Kidney (tissue), 13 donors: ENCODE measurements at regions not wholly inside any gene's neighbourhood (a gene's known extent, or its start where the extent isn't known, plus 50 kb on each side); places are given as distances from the start of the nearest gene placed in this dataset.
A peak's percentile ranks its signal among the peaks of the same experiment; 100 is the strongest.

Experiments
- DNase-seq, 5 donors: peaks; one replicate each; pipeline ENCODE4 v3.0.0-alpha.2; 2013 to 2020
- FAIRE-seq: peaks from 2 replicates; lab custom pipeline; 2012; peaks lifted over from hg19 to GRCh38; lab: Jason Lieb, UNC
- H3K27ac ChIP-seq, 2 donors: one replicate each; pipeline ENCODE4 v1.7.0; 2013; ENCODE audit warnings: low read depth in 2 of 2, low read length in 2 of 2, inconsistent platforms in 1 of 2
- H3K27me3 ChIP-seq: one replicate; pipeline ENCODE4 v1.7.1; 2013; ENCODE audit warnings: low read length, inconsistent platforms; ENCODE audit not compliant: control insufficient read depth, insufficient read depth
- H3K36me3 ChIP-seq, 3 donors: one replicate each; pipeline versions ENCODE4 v1.7.0 to v1.7.1; 2013; ENCODE audit warnings: low read length in 3 of 3, control low read depth in 1 of 3, inconsistent platforms in 1 of 3; ENCODE audit not compliant: insufficient read depth in 3 of 3, control insufficient read depth in 2 of 3
- H3K4me1 ChIP-seq, 3 donors: one replicate each; pipeline versions ENCODE4 v1.7.0 to v1.7.1; 2013; ENCODE audit warnings: low read length in 3 of 3, inconsistent platforms in 1 of 3, low read depth in 1 of 3; ENCODE audit not compliant: control insufficient read depth in 2 of 3, insufficient read depth in 2 of 3
- H3K4me3 ChIP-seq, 3 donors: one replicate each; pipeline versions ENCODE4 v1.7.0 to v1.8.1; 2013; ENCODE audit warnings: low read length in 3 of 3, control low read depth in 1 of 3, inconsistent platforms in 1 of 3
- H3K9ac ChIP-seq, 3 donors: one replicate each; pipeline versions ENCODE4 v1.7.0 to v1.7.1; 2013; ENCODE audit warnings: low read length in 3 of 3, control low read depth in 1 of 3, inconsistent platforms in 1 of 3
- H3K9me3 ChIP-seq, 3 donors: one replicate each; pipeline versions ENCODE4 v1.7.0 to v1.7.1; 2013; ENCODE audit warnings: low read length in 3 of 3, control low read depth in 1 of 3, inconsistent platforms in 1 of 3; ENCODE audit not compliant: control insufficient read depth in 2 of 3, insufficient read depth in 1 of 3
- intact Hi-C: fragments of 100-400 bp; cut with DNase I; formaldehyde crosslinking; loops from one replicate; pipeline ENCODE4 v1.11.1; 2022
- TF ChIP-seq, protein P1 (sequence below): IDR thresholded peaks from 3 replicates; pipeline ENCODE4 v1.5.1; 2012; ENCODE audit warnings: mild to moderate bottlenecking, moderate library complexity, borderline replicate concordance; ENCODE audit not compliant: insufficient read depth; ENCODE audit errors: extremely low read depth
- donor health status: control.
- donor health status: control.
- donor health status: control.
- donor health status: control.
- donor health status: control.
- donor health status: DM: yes; HTN: yes; CAD: no.
- donor health status: Normal renal cell carcinoma (clear cell type).

DNA sequence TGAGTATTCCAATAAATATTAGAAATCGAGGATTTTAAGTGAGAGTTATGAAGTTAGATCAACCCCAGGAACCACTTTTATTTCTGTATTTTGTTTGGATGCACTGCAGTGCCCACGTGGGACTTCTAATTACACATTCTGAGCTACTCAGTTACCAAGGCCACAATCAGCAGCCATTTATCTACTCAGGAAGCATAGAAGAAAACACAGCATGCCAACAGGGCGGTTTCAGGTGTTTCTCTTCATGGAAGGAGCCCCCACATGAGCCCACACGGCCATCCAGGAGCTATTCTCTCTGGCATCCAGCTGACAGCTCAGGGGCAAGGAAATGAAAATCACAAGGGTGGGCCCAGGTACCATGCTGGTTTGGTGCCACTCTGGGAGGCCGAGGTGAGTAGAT lies 266.5 kb upstream of the MKLN1 start:
- DNase-seq (peak in 1 of 5 donors; percentile 23), FAIRE-seq (no peak)
- TF ChIP-seq, protein P1, sequence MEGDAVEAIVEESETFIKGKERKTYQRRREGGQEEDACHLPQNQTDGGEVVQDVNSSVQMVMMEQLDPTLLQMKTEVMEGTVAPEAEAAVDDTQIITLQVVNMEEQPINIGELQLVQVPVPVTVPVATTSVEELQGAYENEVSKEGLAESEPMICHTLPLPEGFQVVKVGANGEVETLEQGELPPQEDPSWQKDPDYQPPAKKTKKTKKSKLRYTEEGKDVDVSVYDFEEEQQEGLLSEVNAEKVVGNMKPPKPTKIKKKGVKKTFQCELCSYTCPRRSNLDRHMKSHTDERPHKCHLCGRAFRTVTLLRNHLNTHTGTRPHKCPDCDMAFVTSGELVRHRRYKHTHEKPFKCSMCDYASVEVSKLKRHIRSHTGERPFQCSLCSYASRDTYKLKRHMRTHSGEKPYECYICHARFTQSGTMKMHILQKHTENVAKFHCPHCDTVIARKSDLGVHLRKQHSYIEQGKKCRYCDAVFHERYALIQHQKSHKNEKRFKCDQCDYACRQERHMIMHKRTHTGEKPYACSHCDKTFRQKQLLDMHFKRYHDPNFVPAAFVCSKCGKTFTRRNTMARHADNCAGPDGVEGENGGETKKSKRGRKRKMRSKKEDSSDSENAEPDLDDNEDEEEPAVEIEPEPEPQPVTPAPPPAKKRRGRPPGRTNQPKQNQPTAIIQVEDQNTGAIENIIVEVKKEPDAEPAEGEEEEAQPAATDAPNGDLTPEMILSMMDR, result no peak
- H3K36me3 ChIP-seq, result no peaks in the 10 kb centered on the region
- no peaks in the 10 kb centered on the region for H3K27me3 ChIP-seq
- H3K4me1 ChIP-seq, result no peaks in the 10 kb centered on the region
- no peak overlapping the region for H3K4me3 ChIP-seq
- intact Hi-C loops, result no loop called here
- no peaks in the 10 kb centered on the region for H3K9me3 ChIP-seq
- H3K9ac ChIP-seq, result no peak overlapping the region
- H3K27ac ChIP-seq, result no peak overlapping the region

DNA sequence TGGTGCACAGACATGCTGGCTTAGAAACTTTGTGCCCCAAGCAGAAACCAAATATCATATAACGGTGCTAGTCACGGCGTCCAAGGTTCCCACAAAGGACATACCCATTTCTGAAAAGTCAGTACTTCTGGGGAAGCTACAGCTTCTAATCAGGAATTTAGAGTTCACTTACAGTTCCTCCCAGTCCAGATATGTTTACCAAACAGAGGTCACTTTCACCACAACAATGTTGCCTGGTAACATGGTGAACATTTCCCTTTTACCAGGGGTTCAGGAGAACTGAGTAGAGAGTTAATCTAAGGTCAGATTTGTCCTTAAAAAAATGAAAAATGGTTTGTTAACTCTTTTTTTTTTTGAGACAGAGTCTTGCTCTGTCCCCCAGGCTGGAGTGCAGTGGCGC lies 265.9 kb upstream of the MKLN1 start:
- DNase-seq, result no peak
- H3K27me3 ChIP-seq, result no peaks in the 10 kb centered on the region
- H3K4me3 ChIP-seq, result no peak overlapping the region
- H3K9ac ChIP-seq, result no peak overlapping the region
- no peaks in the 10 kb centered on the region for H3K36me3 ChIP-seq
- intact Hi-C loops, result no loop called here
- no peaks in the 10 kb centered on the region for H3K9me3 ChIP-seq
- TF ChIP-seq, protein P1, result no peak
- H3K27ac ChIP-seq, result no peak overlapping the region
- no peaks in the 10 kb centered on the region for H3K4me1 ChIP-seq
- FAIRE-seq, result no peak

GRCh38 chr7:131066635-131067034 lies 261.0 kb upstream of the MKLN1 start:
- Histone ChIP-seq H3K27me3 (no peaks in the 10 kb centered on the region), H3K27ac (no peak overlapping the region), H3K36me3 (peaks cover 0 to 4% (median 0%) of the 10 kb centered on the region in 3 donors), H3K9ac (no peak overlapping the region), H3K9me3 (no peaks in the 10 kb centered on the region), H3K4me1 (peaks cover 0 to 5% (median 0%) of the 10 kb centered on the region in 3 donors), H3K4me3 (no peak overlapping the region)
- DNase-seq, result no peak
- intact Hi-C loops, result no loop called here
- TF ChIP-seq, protein P1, result no peak
- FAIRE-seq, result no peak

- no peak overlapping the region for H3K27ac ChIP-seq
- no peak for DNase-seq
These were observed 260.5 kb upstream of the MKLN1 start for GRCh38 chr7:131067220-131067619.

More at GRCh38 chr7:131067220-131067619, 260.5 kb upstream of the MKLN1 start:
- TF ChIP-seq, protein P1, result no peak
- no peak for FAIRE-seq
- intact Hi-C loops, result no loop called here
- Histone ChIP-seq H3K4me1 (peaks cover 0 to 5% (median 0%) of the 10 kb centered on the region in 3 donors), H3K4me3 (no peak overlapping the region), H3K9me3 (no peaks in the 10 kb centered on the region), H3K36me3 (peaks cover 0 to 4% (median 0%) of the 10 kb centered on the region in 3 donors), H3K27me3 (no peaks in the 10 kb centered on the region), H3K9ac (no peak overlapping the region)
